ENCODE measurements at regions not wholly inside any gene's neighbourhood (a gene's known extent, or its start where the extent isn't known, plus 50 kb on each side); places are given as distances from the start of the nearest gene placed in this dataset.

DNA sequence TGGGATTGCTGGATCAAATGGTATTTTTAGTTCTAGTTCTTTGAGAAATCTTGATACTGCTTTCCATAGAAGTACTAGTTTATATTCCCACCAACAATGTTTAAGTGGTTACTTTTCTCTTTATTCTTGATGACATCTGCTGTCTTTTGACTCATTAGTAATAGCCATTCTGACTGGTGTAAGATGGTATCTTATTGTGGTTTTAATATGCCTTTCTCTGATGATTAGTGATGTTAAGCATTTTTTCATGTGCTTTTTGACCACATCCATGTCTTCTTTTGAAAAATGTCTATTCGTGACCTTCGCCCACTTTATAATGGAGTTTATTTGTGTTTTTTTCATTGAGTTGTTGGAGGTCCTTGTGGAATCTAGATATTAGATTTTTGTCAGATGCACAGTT lies 865.7 kb downstream of the SLC6A15 start:
- TF ChIP-seq YY1 (IDR thresholded peaks at IDR 0.05; ENCODE audit: insufficient read depth, insufficient read length), result no peak
- no peak for TF ChIP-seq ZNF274 (IDR thresholded peaks at IDR 0.05; ENCODE audit: low read depth, low read length)
